HCT116 (cell line): ENCODE measurements at regions not wholly inside any gene's neighbourhood (a gene's known extent, or its start where the extent isn't known, plus 50 kb on each side); places are given as distances from the start of the nearest gene placed in this dataset.

Experiments used
- ATAC-seq: fragments of 200-7000 bp; cut with Tn5 transposase; 2 replicates; pipeline ENCODE4 v1.9.1; 2020; ENCODE audit warnings: mild to moderate bottlenecking, moderate library complexity
- BruUV-seq: library from RNA; stranded (reverse); fragments of 400-500 nt; replicated peaks from 2 replicates; lab custom pipeline; 2021; lab: Mats Ljungman, UMichigan
- CTCF ChIA-PET: fragments of 300-600 bp; sonication (Branson Sonifier 250); formaldehyde crosslinking; loops from one replicate; lab custom pipeline; 2021; ENCODE audit warnings: antibody characterized with exemption; lab: Charles Lee
- POLR2A ChIA-PET: fragments of 300-600, 350-600 bp; sonication (Branson Sonifier 250); formaldehyde crosslinking; loops from one replicate; lab custom pipeline; 2021; ENCODE audit warnings: antibody characterized with exemption; lab: Charles Lee
- RAD21 ChIA-PET, 2 experiments: fragments of 300-600 bp; sonication (Branson Sonifier 250); formaldehyde crosslinking; loops; one replicate each; lab custom pipeline; 2023; ENCODE audit warnings: low total read pairs in 2 of 2; ENCODE audit not compliant: uncharacterized antibody in 2 of 2, unreplicated experiment in 2 of 2, low non-redundant PET in 1 of 2; lab: Charles Lee
- DNase-seq: peaks from one replicate; pipeline ENCODE4 v3.0.0-alpha.2; 2010; ENCODE audit warnings: low read depth, low spot score
- H2AFZ ChIP-seq: fragments of 200-600 bp; shearing (Covaris generic), sonication (generic); 2 replicates; pipeline ENCODE4 v1.6.1; 2017; ENCODE audit warnings: low read depth, mixed run types, mixed read lengths, antibody characterized with exemption, low read length; ENCODE audit not compliant: poor library complexity, severe bottlenecking
- H3K27ac ChIP-seq: 2 replicates; pipeline ENCODE4 v1.5.1; 2012; ENCODE audit warnings: low read depth, low read length
- H3K27me3 ChIP-seq: fragments of 200-600 bp; sonication (generic); 2 replicates; pipeline ENCODE4 v1.6.1; 2016; ENCODE audit warnings: mixed run types, low read length, mixed read lengths; ENCODE audit not compliant: insufficient read depth
- H3K36me3 ChIP-seq, 2 experiments: fragments of 200-500 bp in 1 of 2; fragments of 200-600 bp in 1 of 2; sonication (Bioruptor generic) in 1 of 2; sonication (generic) in 1 of 2; 2 replicates each; pipeline versions ENCODE4 v1.5.1 to v1.6.1; 2014 to 2016; ENCODE audit warnings: low read length in 2 of 2, inconsistent platforms in 1 of 2, mixed read lengths in 1 of 2, mixed run types in 1 of 2; ENCODE audit not compliant: insufficient read depth in 2 of 2, control insufficient read depth in 1 of 2
- H3K4me1 ChIP-seq, 2 experiments: fragments of 200-600 bp in 1 of 2; sonication (generic) in 1 of 2; 2 replicates each; pipeline versions ENCODE4 v1.5.1 to v1.6.1; 2012 to 2017; ENCODE audit warnings: low read length in 2 of 2, inconsistent platforms in 1 of 2, mild to moderate bottlenecking in 1 of 2, mixed read lengths in 1 of 2, mixed run types in 1 of 2, moderate library complexity in 1 of 2; ENCODE audit not compliant: insufficient read depth in 2 of 2, control insufficient read depth in 1 of 2
- H3K4me2 ChIP-seq: fragments of 200-600 bp; sonication (generic); 2 replicates; pipeline ENCODE4 v1.6.1; 2017; ENCODE audit warnings: mixed run types, low read length, mixed read lengths
- H3K4me3 ChIP-seq, 2 experiments: fragments of 200-600 bp in 1 of 2; sonication (generic) in 1 of 2; replicated peaks in 1 of 2; 2 replicates each; pipeline ENCODE4 v1.5.1; 2011 to 2016; ENCODE audit warnings: low read length in 2 of 2, control low read depth in 1 of 2, low read depth in 1 of 2, mild to moderate bottlenecking in 1 of 2, mixed read lengths in 1 of 2, mixed run types in 1 of 2
- H3K79me2 ChIP-seq: fragments of 200-600 bp; sonication (generic); 2 replicates; pipeline ENCODE4 v1.6.1; 2017; ENCODE audit warnings: mild to moderate bottlenecking, mixed run types, low read length, moderate library complexity, mixed read lengths; ENCODE audit not compliant: insufficient read depth
- H3K9ac ChIP-seq: fragments of 200-600 bp; sonication (generic); 2 replicates; pipeline ENCODE4 v1.6.1; 2016; ENCODE audit warnings: low read length, mixed read lengths
- H3K9me2 ChIP-seq: fragments of 200-600 bp; sonication (generic), shearing (Covaris generic); 2 replicates; pipeline ENCODE4 v1.6.1; 2017; ENCODE audit warnings: mixed run types, mild to moderate bottlenecking, moderate library complexity; ENCODE audit not compliant: insufficient read depth
- H3K9me3 ChIP-seq, 2 experiments: fragments of 200-500 bp in 1 of 2; fragments of 200-600 bp in 1 of 2; sonication (Bioruptor generic) in 1 of 2; sonication (generic) in 1 of 2; 2 replicates each; pipeline ENCODE4 v1.6.1; 2014 to 2017; ENCODE audit warnings: low read length in 2 of 2, mixed read lengths in 2 of 2, inconsistent platforms in 1 of 2, low read depth in 1 of 2, mild to moderate bottlenecking in 1 of 2, mixed run types in 1 of 2, moderate library complexity in 1 of 2; ENCODE audit not compliant: control insufficient read depth in 1 of 2, insufficient read depth in 1 of 2
- H4K20me1 ChIP-seq: fragments of 200-600 bp; sonication (generic), shearing (Covaris generic); 2 replicates; pipeline ENCODE4 v1.6.1; 2017; ENCODE audit warnings: mixed run types, mild to moderate bottlenecking, moderate library complexity; ENCODE audit not compliant: insufficient read depth
- CBX3 ChIP-seq: IDR thresholded peaks from 2 replicates; pipeline ENCODE4 v1.6.1; 2012; ENCODE audit warnings: low read depth
- CEBPB ChIP-seq: IDR thresholded peaks from 2 replicates; pipeline ENCODE4 v1.6.1; 2012; ENCODE audit warnings: low read depth
- ELF1 ChIP-seq: IDR thresholded peaks from 2 replicates; pipeline ENCODE4 v1.6.1; 2012; ENCODE audit warnings: low read depth, borderline replicate concordance
- EZH2 ChIP-seq: fragments of 200-600 bp; sonication (generic); IDR thresholded peaks from 2 replicates; pipeline ENCODE4 v1.6.1; 2017; ENCODE audit warnings: antibody characterized with exemption, mixed run types
- EZH2phosphoT487 ChIP-seq: fragments of 200-600 bp; IDR thresholded peaks from 2 replicates; pipeline ENCODE4 v1.6.1; 2018; ENCODE audit warnings: antibody characterized with exemption, borderline replicate concordance
- FOSL1 ChIP-seq: IDR thresholded peaks from 2 replicates; pipeline ENCODE4 v1.6.1; 2012; ENCODE audit warnings: low read depth
- JUND ChIP-seq: IDR thresholded peaks from 2 replicates; pipeline ENCODE4 v1.6.1; 2012
- POLR2A ChIP-seq: IDR thresholded peaks from 2 replicates; pipeline ENCODE4 v1.7.0; 2011; ENCODE audit warnings: borderline replicate concordance; ENCODE audit not compliant: insufficient read depth, insufficient read length; ENCODE audit errors: extremely low read depth
- RAD21 ChIP-seq: IDR thresholded peaks from 2 replicates; pipeline ENCODE4 v1.6.1; 2012; ENCODE audit warnings: low read depth, mild to moderate bottlenecking
- SIN3A ChIP-seq: IDR thresholded peaks from 2 replicates; pipeline ENCODE4 v1.6.1; 2012; ENCODE audit warnings: low read depth
- SP1 ChIP-seq: IDR thresholded peaks from 2 replicates; pipeline ENCODE4 v1.6.1; 2012; ENCODE audit warnings: low read depth
- YY1 ChIP-seq: IDR thresholded peaks from 2 replicates; pipeline ENCODE4 v1.6.1; 2011; ENCODE audit warnings: low read length, low read depth, moderate library complexity, mild to moderate bottlenecking; ENCODE audit not compliant: insufficient replicate concordance; ENCODE audit errors: extremely low read depth
- ZFX ChIP-seq: fragments of 450-650 bp; IDR thresholded peaks from 2 replicates; pipeline ENCODE4 v1.6.1; 2017
- ZNF274 ChIP-seq: fragments of 200-500 bp; sonication (Bioruptor generic); IDR thresholded peaks from 2 replicates; pipeline ENCODE4 v1.6.1; 2014; ENCODE audit warnings: mild to moderate bottlenecking, low read depth, low read length, inconsistent platforms
- intact Hi-C: fragments of 100-400 bp; cut with micrococcal nuclease; formaldehyde crosslinking; loops from 2 replicates; pipeline ENCODE4 v1.10.0; 2022
- TF ChIP-seq, protein P1 (sequence below), 3 experiments: fragments of 200-600 bp in 1 of 3; sonication (generic) in 1 of 3; IDR thresholded peaks in 2 of 3; conservative IDR thresholded peaks in 1 of 3; 2 replicates each; pipeline ENCODE4 v1.5.1; 2012 to 2017; ENCODE audit warnings: low read depth in 2 of 3, low read length in 2 of 3, antibody characterized with exemption in 1 of 3, borderline replicate concordance in 1 of 3, control low read depth in 1 of 3, mild to moderate bottlenecking in 1 of 3, mixed read lengths in 1 of 3, mixed run types in 1 of 3, moderate library complexity in 1 of 3; ENCODE audit not compliant: insufficient read depth in 1 of 3
- TF ChIP-seq, protein P2 (sequence below): IDR thresholded peaks from 2 replicates; pipeline ENCODE4 v1.6.1; 2012; ENCODE audit warnings: low read depth
- TF ChIP-seq, protein P3 (sequence below): IDR thresholded peaks from 2 replicates; pipeline ENCODE4 v1.6.1; 2012

DNA sequence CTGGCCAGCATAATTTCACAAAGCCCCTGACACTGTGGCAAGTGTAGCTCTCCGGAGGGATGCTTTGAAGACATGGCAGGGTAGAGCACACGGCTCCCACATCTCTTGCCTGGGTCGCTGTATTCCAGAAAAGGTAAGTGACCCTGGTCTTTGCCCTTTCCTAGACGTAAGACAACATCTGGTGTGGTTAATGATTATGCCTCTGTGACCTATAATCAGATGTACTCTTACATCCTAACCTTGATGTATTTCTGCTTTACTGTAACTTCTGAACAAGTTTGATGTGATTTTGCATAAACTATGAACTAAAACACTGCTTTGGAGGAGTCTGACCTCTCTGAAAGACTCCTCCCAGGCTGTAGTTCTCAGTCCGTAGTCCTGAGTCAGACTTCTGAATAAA lies 59.1 kb upstream of the ACSL1 start:
- no peaks in the 10 kb centered on the region for H3K9me2 ChIP-seq
- ChIA-PET RAD21 (no interaction called here), CTCF (no interaction called here), POLR2A (no interaction called here)
- H3K4me2 ChIP-seq, result no peak overlapping the region
- H3K79me2 ChIP-seq, result no peaks in the 10 kb centered on the region
- ATAC-seq, result no peak
- TF ChIP-seq, protein P1, sequence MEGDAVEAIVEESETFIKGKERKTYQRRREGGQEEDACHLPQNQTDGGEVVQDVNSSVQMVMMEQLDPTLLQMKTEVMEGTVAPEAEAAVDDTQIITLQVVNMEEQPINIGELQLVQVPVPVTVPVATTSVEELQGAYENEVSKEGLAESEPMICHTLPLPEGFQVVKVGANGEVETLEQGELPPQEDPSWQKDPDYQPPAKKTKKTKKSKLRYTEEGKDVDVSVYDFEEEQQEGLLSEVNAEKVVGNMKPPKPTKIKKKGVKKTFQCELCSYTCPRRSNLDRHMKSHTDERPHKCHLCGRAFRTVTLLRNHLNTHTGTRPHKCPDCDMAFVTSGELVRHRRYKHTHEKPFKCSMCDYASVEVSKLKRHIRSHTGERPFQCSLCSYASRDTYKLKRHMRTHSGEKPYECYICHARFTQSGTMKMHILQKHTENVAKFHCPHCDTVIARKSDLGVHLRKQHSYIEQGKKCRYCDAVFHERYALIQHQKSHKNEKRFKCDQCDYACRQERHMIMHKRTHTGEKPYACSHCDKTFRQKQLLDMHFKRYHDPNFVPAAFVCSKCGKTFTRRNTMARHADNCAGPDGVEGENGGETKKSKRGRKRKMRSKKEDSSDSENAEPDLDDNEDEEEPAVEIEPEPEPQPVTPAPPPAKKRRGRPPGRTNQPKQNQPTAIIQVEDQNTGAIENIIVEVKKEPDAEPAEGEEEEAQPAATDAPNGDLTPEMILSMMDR (IDR thresholded peaks at IDR 0.05 in 2 of 3, conservative IDR thresholded peaks at IDR 0.05 in 1 of 3; ENCODE audit: borderline replicate concordance in 1 of 3, insufficient read depth in 1 of 3, low read depth in 2 of 3, low read length in 2 of 3), result no peak
- no peak for TF ChIP-seq FOSL1
- TF ChIP-seq ELF1, result no peak
- TF ChIP-seq CBX3, result no peak
- no peak for TF ChIP-seq EZH2phosphoT487
- TF ChIP-seq, protein P2, sequence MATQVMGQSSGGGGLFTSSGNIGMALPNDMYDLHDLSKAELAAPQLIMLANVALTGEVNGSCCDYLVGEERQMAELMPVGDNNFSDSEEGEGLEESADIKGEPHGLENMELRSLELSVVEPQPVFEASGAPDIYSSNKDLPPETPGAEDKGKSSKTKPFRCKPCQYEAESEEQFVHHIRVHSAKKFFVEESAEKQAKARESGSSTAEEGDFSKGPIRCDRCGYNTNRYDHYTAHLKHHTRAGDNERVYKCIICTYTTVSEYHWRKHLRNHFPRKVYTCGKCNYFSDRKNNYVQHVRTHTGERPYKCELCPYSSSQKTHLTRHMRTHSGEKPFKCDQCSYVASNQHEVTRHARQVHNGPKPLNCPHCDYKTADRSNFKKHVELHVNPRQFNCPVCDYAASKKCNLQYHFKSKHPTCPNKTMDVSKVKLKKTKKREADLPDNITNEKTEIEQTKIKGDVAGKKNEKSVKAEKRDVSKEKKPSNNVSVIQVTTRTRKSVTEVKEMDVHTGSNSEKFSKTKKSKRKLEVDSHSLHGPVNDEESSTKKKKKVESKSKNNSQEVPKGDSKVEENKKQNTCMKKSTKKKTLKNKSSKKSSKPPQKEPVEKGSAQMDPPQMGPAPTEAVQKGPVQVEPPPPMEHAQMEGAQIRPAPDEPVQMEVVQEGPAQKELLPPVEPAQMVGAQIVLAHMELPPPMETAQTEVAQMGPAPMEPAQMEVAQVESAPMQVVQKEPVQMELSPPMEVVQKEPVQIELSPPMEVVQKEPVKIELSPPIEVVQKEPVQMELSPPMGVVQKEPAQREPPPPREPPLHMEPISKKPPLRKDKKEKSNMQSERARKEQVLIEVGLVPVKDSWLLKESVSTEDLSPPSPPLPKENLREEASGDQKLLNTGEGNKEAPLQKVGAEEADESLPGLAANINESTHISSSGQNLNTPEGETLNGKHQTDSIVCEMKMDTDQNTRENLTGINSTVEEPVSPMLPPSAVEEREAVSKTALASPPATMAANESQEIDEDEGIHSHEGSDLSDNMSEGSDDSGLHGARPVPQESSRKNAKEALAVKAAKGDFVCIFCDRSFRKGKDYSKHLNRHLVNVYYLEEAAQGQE, result no peak
- no peak for TF ChIP-seq SIN3A
- no peak for TF ChIP-seq EZH2
- no peak for TF ChIP-seq JUND
- no peak for TF ChIP-seq POLR2A
- TF ChIP-seq, protein P3, sequence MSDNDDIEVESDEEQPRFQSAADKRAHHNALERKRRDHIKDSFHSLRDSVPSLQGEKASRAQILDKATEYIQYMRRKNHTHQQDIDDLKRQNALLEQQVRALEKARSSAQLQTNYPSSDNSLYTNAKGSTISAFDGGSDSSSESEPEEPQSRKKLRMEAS, result no peak
- TF ChIP-seq RAD21, result no peak
- no peak for TF ChIP-seq YY1
- TF ChIP-seq CEBPB, result no peak
- TF ChIP-seq SP1, result no peak
- TF ChIP-seq ZNF274, result no peak
- no peak for TF ChIP-seq ZFX
- intact Hi-C loops, result no loop called here
- H3K27ac ChIP-seq, result no peak overlapping the region
- H3K4me1 ChIP-seq, result no peaks in the 10 kb centered on the region
- no peaks in the 10 kb centered on the region for H4K20me1 ChIP-seq
- no peak for DNase-seq
- no peaks in the 10 kb centered on the region for H3K9me3 ChIP-seq
- BruUV-seq, result no TSS peak
- no peaks in the 10 kb centered on the region for H3K27me3 ChIP-seq
- no peaks in the 10 kb centered on the region for H3K36me3 ChIP-seq
- no peak overlapping the region for H2AFZ ChIP-seq
- no peak overlapping the region for H3K9ac ChIP-seq
- H3K4me3 ChIP-seq, result no peak overlapping the region
